ENCODE measurements at regions not wholly inside any gene's neighbourhood (a gene's known extent, or its start where the extent isn't known, plus 50 kb on each side); places are given as distances from the start of the nearest gene placed in this dataset.

DNA sequence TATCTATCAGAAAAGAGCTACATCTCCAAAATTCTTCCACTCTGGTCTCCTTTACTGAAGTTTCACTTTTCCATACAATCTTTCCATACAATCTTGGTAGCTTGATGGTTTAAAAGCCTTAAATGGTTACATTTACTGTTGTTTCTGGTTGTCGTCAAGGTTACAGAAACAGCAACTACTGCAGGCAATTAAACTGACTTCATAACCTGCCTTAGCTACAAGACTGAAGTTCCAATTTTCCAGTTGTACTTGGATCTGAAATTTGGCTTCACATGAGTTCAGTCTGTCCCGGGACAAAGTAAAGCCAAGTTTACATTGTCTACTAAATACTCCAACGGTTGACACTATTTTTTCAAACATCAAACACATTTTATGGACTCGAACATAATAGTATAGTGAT lies 326.4 kb downstream of the ANKRD50 start:
- TF ChIP-seq, protein P1, sequence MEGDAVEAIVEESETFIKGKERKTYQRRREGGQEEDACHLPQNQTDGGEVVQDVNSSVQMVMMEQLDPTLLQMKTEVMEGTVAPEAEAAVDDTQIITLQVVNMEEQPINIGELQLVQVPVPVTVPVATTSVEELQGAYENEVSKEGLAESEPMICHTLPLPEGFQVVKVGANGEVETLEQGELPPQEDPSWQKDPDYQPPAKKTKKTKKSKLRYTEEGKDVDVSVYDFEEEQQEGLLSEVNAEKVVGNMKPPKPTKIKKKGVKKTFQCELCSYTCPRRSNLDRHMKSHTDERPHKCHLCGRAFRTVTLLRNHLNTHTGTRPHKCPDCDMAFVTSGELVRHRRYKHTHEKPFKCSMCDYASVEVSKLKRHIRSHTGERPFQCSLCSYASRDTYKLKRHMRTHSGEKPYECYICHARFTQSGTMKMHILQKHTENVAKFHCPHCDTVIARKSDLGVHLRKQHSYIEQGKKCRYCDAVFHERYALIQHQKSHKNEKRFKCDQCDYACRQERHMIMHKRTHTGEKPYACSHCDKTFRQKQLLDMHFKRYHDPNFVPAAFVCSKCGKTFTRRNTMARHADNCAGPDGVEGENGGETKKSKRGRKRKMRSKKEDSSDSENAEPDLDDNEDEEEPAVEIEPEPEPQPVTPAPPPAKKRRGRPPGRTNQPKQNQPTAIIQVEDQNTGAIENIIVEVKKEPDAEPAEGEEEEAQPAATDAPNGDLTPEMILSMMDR (IDR thresholded peaks at IDR 0.05), result no peak
- no peak for TF ChIP-seq POLR2A (IDR thresholded peaks at IDR 0.05)
- TF ChIP-seq POLR2AphosphoS5 (IDR thresholded peaks at IDR 0.05), result no peak
- TF ChIP-seq EP300 (IDR thresholded peaks at IDR 0.05), result no peak

All from upper lobe of left lung (tissue), 4 donors.